RWPE1 (cell line): ENCODE measurements at regions not wholly inside any gene's neighbourhood (a gene's known extent, or its start where the extent isn't known, plus 50 kb on each side); places are given as distances from the start of the nearest gene placed in this dataset.

ENCODE experiments used
- CTCF ChIA-PET: fragments of 350-600 bp; sonication (Branson Sonifier 250); formaldehyde crosslinking; extraction: SDS; loops from one replicate; lab custom pipeline; 2021; lab: Yijun Ruan, JAX
- POLR2A ChIA-PET: fragments of 400-600 bp; formaldehyde crosslinking; extraction: SDS; loops from one replicate; lab custom pipeline; 2020; ENCODE audit warnings: antibody characterized with exemption; ENCODE audit not compliant: low non-redundant PET; lab: Yijun Ruan, JAX
- DNase-seq: peaks from one replicate; pipeline ENCODE4 v3.0.0; 2012; ENCODE audit warnings: low spot score
- H3K27ac ChIP-seq: fragments of 450-650 bp; 2 replicates; pipeline ENCODE4 v1.5.1; 2017
- TF ChIP-seq, protein P1 (sequence below): fragments of 450-650 bp; conservative IDR thresholded peaks from 2 replicates; pipeline ENCODE4 v1.5.1; 2017; ENCODE audit warnings: low read depth, mild to moderate bottlenecking

GRCh38 chr15:66649235-66649984, 52.6 kb upstream of the SMAD6 start:
- ChIA-PET CTCF (interaction anchor here (0.6 kb wide), 2 partner anchors 49 to 710 kb away, joined by 3 read pairs; no protein-coding TSS in a partner anchor), POLR2A (interaction anchor here (0.5 kb wide), 1 partner anchor 10 kb away, joined by 6 read pairs; no protein-coding TSS in a partner anchor)
- no peak overlapping the region for H3K27ac ChIP-seq
- TF ChIP-seq, protein P1, sequence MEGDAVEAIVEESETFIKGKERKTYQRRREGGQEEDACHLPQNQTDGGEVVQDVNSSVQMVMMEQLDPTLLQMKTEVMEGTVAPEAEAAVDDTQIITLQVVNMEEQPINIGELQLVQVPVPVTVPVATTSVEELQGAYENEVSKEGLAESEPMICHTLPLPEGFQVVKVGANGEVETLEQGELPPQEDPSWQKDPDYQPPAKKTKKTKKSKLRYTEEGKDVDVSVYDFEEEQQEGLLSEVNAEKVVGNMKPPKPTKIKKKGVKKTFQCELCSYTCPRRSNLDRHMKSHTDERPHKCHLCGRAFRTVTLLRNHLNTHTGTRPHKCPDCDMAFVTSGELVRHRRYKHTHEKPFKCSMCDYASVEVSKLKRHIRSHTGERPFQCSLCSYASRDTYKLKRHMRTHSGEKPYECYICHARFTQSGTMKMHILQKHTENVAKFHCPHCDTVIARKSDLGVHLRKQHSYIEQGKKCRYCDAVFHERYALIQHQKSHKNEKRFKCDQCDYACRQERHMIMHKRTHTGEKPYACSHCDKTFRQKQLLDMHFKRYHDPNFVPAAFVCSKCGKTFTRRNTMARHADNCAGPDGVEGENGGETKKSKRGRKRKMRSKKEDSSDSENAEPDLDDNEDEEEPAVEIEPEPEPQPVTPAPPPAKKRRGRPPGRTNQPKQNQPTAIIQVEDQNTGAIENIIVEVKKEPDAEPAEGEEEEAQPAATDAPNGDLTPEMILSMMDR, result no peak
- DNase-seq, result no peak

GRCh38 chr15:66650433-66650832, 51.6 kb upstream of the SMAD6 start:
- DNase-seq, result no peak
- H3K27ac ChIP-seq, result no peak overlapping the region
- ChIA-PET CTCF (interaction anchor here (0.6 kb wide), 1 partner anchor 32 kb away, joined by 4 read pairs; no protein-coding TSS in a partner anchor), POLR2A (no interaction called here)
- TF ChIP-seq, protein P1, result no peak

DNA sequence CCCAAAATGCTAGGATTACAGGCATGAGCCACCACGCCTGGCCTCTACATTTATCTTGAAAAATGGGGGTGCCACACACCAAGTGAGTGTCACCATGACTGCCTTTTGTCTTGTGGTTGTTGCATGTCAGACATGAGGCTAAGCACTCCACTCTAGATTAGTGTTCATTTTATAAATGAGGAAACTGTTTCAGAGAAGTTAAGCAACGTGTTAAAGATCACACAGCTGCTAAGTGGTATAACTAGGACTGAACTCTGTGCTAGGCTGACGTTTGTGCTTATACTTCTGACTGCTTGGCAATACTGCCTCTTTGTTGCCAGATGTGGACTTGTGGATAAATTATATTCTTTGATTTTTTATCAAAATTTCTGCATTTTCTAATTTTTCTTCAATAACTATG, 50.8 kb upstream of the SMAD6 start:
- TF ChIP-seq, protein P1, result no peak
- ChIA-PET POLR2A (no interaction called here), CTCF (no interaction called here)
- no peak overlapping the region for H3K27ac ChIP-seq
- DNase-seq, result no peak

DNA sequence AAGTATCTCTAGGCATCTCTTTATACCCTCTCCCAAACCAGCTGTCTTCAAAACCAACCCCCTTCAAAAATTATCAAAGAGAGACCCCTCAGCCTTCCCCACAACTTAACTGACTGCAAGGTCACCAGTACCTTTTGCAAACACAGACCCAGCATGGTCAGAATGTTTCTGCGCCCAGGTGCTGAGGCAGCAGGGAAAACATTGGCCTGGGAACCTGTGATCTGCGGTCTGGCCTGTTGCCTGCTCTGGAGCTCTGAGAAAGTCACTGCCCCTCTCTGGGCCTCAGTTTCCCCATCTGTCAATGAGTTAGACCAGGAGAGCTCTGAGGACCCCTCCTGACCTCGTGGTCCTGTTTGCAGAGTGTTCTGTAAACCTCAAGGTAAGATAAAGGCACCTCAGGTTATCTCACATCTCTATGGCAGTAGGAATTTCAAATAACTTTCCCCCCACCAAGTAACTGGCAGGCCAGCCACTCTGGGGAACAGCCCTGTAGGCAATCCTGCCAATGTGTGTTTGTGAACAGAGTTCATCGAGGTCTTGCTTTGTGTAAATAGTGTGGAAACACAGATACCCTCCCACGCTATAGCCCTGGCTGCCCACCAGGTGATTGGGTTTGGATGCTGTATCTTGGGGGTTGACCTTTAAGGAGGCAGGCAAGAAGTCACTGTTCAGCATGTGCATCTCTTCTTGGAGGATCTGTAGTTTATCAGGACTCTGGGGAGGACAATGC, 50.0 kb upstream of the SMAD6 start:
- ChIA-PET POLR2A (no interaction called here), CTCF (interaction anchor here (0.5 kb wide), 1 partner anchor 33 kb away, joined by 3 read pairs; no protein-coding TSS in a partner anchor)
- no peak overlapping the region for H3K27ac ChIP-seq
- TF ChIP-seq, protein P1, result no peak
- DNase-seq, result no peak
